Lower leg skin (tissue), 3 donors: ENCODE measurements at regions not wholly inside any gene's neighbourhood (a gene's known extent, or its start where the extent isn't known, plus 50 kb on each side); places are given as distances from the start of the nearest gene placed in this dataset.

ENCODE experiments used
- CTCF ChIP-seq, 3 donors: fragments of 450-650 bp; IDR thresholded peaks; one replicate each; pipeline ENCODE4 v1.5.1; 2016; ENCODE audit warnings: antibody characterized with exemption in 3 of 3, mild to moderate bottlenecking in 3 of 3, moderate library complexity in 2 of 3
- POLR2A ChIP-seq, 2 donors: fragments of 450-650 bp; IDR thresholded peaks; one replicate each; pipeline ENCODE4 v1.6.1; 2016 to 2017; ENCODE audit warnings: antibody characterized with exemption in 2 of 2, mild to moderate bottlenecking in 1 of 2, moderate library complexity in 1 of 2

GRCh38 chr3:10707400-10708215 is 108.4 kb upstream of the SLC6A11 start:
- TF ChIP-seq CTCF (IDR thresholded peaks at IDR 0.05) (no peak), POLR2A (IDR thresholded peaks at IDR 0.05) (no peak)
